ENCODE measurements at regions not wholly inside any gene's neighbourhood (a gene's known extent, or its start where the extent isn't known, plus 50 kb on each side); places are given as distances from the start of the nearest gene placed in this dataset.

DNA sequence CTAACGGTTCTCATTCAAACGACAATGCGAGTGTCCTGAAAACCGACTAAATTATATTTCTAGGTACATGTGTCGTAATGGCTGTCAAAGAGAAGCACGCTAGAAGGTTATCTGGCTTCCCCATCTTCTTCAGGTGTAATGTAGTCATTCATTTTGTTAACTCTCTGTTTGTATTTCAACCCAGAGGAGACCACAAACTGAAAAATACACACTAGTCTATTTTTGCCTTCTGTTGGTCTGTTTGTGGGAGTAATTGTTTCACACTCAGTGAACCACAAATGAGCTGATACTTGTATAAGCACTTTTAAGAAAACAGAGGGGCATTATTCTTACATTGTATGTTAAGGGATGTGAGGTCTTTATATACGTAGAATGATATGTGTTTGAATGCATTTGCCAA, 305.9 kb downstream of the GATA3 start:
- no peak for DNase-seq (ENCODE audit: low read depth in 1 of 2, low spot score in 1 of 2)
- Histone ChIP-seq H3K27me3 (ENCODE audit: insufficient read depth, poor library complexity, severe bottlenecking) (no peaks in the 10 kb centered on the region), H3K4me3 (replicated peaks; ENCODE audit: insufficient read depth, low read length) (no peak overlapping the region), H3K27ac (replicated peaks) (no peak overlapping the region)
- no peak for TF ChIP-seq GABPA (IDR thresholded peaks at IDR 0.05; ENCODE audit: low read depth)
- TF ChIP-seq POLR2AphosphoS5 (IDR thresholded peaks at IDR 0.05; ENCODE audit: low read depth) = no peak
- TF ChIP-seq, protein P1, sequence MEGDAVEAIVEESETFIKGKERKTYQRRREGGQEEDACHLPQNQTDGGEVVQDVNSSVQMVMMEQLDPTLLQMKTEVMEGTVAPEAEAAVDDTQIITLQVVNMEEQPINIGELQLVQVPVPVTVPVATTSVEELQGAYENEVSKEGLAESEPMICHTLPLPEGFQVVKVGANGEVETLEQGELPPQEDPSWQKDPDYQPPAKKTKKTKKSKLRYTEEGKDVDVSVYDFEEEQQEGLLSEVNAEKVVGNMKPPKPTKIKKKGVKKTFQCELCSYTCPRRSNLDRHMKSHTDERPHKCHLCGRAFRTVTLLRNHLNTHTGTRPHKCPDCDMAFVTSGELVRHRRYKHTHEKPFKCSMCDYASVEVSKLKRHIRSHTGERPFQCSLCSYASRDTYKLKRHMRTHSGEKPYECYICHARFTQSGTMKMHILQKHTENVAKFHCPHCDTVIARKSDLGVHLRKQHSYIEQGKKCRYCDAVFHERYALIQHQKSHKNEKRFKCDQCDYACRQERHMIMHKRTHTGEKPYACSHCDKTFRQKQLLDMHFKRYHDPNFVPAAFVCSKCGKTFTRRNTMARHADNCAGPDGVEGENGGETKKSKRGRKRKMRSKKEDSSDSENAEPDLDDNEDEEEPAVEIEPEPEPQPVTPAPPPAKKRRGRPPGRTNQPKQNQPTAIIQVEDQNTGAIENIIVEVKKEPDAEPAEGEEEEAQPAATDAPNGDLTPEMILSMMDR (IDR thresholded peaks at IDR 0.05; ENCODE audit: insufficient read depth, low read length) = no peak
- TF ChIP-seq SPI1 (IDR thresholded peaks at IDR 0.05; ENCODE audit: borderline replicate concordance, low read depth) = no peak
- TF ChIP-seq, protein P2, sequence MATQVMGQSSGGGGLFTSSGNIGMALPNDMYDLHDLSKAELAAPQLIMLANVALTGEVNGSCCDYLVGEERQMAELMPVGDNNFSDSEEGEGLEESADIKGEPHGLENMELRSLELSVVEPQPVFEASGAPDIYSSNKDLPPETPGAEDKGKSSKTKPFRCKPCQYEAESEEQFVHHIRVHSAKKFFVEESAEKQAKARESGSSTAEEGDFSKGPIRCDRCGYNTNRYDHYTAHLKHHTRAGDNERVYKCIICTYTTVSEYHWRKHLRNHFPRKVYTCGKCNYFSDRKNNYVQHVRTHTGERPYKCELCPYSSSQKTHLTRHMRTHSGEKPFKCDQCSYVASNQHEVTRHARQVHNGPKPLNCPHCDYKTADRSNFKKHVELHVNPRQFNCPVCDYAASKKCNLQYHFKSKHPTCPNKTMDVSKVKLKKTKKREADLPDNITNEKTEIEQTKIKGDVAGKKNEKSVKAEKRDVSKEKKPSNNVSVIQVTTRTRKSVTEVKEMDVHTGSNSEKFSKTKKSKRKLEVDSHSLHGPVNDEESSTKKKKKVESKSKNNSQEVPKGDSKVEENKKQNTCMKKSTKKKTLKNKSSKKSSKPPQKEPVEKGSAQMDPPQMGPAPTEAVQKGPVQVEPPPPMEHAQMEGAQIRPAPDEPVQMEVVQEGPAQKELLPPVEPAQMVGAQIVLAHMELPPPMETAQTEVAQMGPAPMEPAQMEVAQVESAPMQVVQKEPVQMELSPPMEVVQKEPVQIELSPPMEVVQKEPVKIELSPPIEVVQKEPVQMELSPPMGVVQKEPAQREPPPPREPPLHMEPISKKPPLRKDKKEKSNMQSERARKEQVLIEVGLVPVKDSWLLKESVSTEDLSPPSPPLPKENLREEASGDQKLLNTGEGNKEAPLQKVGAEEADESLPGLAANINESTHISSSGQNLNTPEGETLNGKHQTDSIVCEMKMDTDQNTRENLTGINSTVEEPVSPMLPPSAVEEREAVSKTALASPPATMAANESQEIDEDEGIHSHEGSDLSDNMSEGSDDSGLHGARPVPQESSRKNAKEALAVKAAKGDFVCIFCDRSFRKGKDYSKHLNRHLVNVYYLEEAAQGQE (IDR thresholded peaks at IDR 0.05; ENCODE audit: insufficient replicate concordance, low read depth) = no peak

DNA sequence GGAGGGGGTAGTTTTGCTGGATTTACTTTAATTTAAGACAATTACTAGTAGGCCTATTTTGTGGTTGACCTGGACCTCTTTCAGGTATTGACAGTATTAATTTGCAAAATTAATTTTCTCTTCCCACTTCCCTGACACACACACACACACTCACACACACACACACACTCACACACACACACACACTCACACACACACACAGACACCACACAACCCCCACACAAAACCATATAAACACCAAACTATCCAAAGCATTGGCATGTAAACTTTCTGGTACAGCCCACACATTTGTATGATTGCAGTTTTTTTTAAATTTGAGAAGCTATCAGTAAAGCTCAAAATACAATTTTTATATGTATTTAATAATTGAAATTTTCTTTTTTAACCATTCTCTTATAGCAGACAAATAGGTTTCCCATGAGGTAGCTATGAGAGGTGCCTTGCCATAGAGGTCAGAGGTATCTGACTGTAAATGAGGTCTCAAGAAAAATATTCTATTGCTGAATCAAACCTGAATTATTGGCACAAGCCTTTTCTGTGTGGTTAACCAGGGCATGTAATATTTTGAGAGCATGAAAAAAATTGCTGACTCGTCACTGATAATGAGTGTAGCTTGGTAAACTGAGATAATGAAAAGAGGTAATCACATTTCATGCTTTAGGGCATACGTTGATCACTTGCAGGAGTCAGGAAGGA, 306.5 kb downstream of the GATA3 start:
- DNase-seq (ENCODE audit: low read depth in 1 of 2, low spot score in 1 of 2) = no peak
- Histone ChIP-seq H3K4me3 (replicated peaks; ENCODE audit: insufficient read depth, low read length) (no peak overlapping the region), H3K27ac (replicated peaks) (no peak overlapping the region), H3K27me3 (ENCODE audit: insufficient read depth, poor library complexity, severe bottlenecking) (no peaks in the 10 kb centered on the region)
- TF ChIP-seq, protein P1 (IDR thresholded peaks at IDR 0.05; ENCODE audit: insufficient read depth, low read length) = no peak
- TF ChIP-seq, protein P2 (IDR thresholded peaks at IDR 0.05; ENCODE audit: insufficient replicate concordance, low read depth) = no peak
- TF ChIP-seq SPI1 (IDR thresholded peaks at IDR 0.05; ENCODE audit: borderline replicate concordance, low read depth) (no peak), GABPA (IDR thresholded peaks at IDR 0.05; ENCODE audit: low read depth) (no peak), POLR2AphosphoS5 (IDR thresholded peaks at IDR 0.05; ENCODE audit: low read depth) (no peak)

DNA sequence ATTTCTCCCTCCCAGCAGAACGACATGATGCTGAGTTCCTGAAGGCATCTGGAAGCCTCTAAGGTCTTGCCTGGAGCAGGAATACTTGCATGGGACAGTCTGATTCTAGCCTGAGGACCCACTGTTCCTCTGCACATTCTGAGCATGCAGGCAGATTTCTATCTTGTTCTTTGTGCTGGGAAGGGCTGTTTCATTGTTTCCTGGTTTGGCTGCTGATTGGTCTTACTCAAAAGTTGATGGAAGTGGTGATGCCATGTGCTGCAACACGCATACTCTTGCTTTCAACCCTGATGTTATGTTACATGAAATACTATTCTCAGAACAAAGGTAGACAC, 307.0 kb downstream of the GATA3 start:
- no peak overlapping the region for H3K27ac ChIP-seq (replicated peaks)
- no peaks in the 10 kb centered on the region for H3K27me3 ChIP-seq (ENCODE audit: insufficient read depth, poor library complexity, severe bottlenecking)
- TF ChIP-seq, protein P1 (IDR thresholded peaks at IDR 0.05; ENCODE audit: insufficient read depth, low read length) = no peak
- no peak for TF ChIP-seq GABPA (IDR thresholded peaks at IDR 0.05; ENCODE audit: low read depth)
- TF ChIP-seq, protein P2 (IDR thresholded peaks at IDR 0.05; ENCODE audit: insufficient replicate concordance, low read depth) = no peak
- TF ChIP-seq SPI1 (IDR thresholded peaks at IDR 0.05; ENCODE audit: borderline replicate concordance, low read depth) = no peak
- no peak for TF ChIP-seq POLR2AphosphoS5 (IDR thresholded peaks at IDR 0.05; ENCODE audit: low read depth)
- H3K4me3 ChIP-seq (replicated peaks; ENCODE audit: insufficient read depth, low read length) = no peak overlapping the region
- no peak for DNase-seq (ENCODE audit: low read depth in 1 of 2, low spot score in 1 of 2)

Data from HL-60 (cell line).